ENCODE measurements at regions not wholly inside any gene's neighbourhood (a gene's known extent, or its start where the extent isn't known, plus 50 kb on each side); places are given as distances from the start of the nearest gene placed in this dataset.

DNA sequence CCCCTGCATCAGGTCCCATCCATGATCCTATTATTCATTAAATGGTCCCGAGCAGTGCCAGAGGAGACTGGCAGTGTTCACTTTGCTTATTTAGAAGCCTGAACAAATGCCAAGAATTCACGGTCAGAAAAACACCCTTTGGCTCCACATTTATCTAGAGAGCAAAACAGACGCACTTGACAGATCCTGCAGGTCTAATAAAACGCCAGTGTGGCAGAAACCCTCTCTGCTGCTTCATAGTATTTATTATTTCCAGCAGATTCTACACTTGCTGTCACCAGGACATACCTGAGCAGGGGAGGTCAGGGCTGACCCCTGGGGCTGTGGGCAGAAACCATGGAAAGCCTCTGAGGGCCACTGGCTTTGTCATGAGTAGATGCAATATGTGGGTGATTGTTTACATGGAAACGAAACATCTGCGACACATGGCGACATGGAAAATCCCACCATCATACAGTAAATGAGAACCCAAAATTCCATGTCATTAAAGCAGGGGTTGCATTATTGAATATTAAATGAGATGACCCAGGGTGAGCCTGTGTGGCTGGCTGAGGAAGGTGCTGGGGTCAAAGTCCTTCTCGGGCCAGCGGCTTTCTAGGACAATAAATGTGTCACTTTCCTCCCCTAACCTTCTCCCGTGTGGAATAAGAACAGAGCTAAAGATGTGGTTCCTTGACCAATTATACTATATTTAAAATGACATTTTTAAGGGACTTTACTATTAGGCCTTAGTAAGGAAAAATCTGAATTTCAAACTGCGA lies 205.9 kb upstream of the SVIL start:
- CTCF ChIA-PET, result no interaction called here
- intact Hi-C loops (cut with micrococcal nuclease), result no loop called here
- H3K36me3 Mint-ChIP-seq, result no peaks in the 10 kb centered on the region

DNA sequence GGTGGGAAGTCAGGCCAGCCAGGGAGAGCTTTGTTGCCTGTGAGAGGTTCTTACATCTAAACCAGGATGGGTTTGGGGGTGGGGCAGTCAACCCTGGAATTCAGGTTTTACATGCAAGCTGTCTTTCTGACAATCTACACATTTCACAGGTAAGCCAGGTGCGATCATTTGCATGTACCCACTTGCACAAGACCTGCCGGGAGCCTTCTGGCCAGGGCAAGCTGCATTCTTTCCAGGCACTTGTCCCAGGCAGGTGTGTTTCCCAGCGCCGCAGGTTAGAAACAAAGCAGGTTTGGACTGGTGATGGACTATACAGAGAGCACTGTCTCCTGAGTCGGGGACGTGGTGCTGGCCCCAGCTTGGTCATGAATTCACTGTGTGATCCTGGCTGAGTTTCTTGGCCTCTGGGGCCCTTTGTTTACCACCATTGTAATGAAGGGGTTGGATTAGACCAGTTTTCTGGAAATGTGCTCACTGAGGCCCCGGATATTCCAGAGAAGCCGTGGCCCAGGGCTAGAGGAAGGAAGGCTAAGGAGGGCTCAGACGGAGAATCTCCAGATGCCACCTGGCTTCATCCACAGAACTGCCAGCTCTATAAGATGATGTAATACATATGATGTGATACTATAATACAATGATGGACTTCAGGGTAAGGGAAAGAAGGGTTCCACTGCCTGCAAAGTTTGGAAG lies 205.2 kb upstream of the SVIL start:
- ChIA-PET CTCF (no interaction called here), POLR2A (interaction anchor here (0.7 kb wide), 1 partner anchor 171 kb away, joined by 3 read pairs; no protein-coding TSS in a partner anchor)
- H3K27ac Mint-ChIP-seq, result no peak overlapping the region
- intact Hi-C loops (cut with micrococcal nuclease), result no loop called here
- no peaks in the 10 kb centered on the region for H3K4me1 Mint-ChIP-seq (ENCODE audit: low read depth)
- H3K9me3 Mint-ChIP-seq, result peaks cover 1% of the 10 kb centered on the region
- DNase-seq, result no peak
- no peak overlapping the region for H3K4me3 Mint-ChIP-seq
- H3K36me3 Mint-ChIP-seq, result no peaks in the 10 kb centered on the region
- H3K27me3 Mint-ChIP-seq, result peaks cover 3% of the 10 kb centered on the region

More for the DNA sequence above, 205.9 kb upstream of the SVIL start:
- no peak for DNase-seq
- Mint-ChIP-seq H3K4me3 (no peak overlapping the region), H3K9me3 (peaks cover 3% of the 10 kb centered on the region), H3K27ac (no peak overlapping the region), H3K27me3 (peaks cover 8% of the 10 kb centered on the region), H3K4me1 (ENCODE audit: low read depth) (no peaks in the 10 kb centered on the region)
- POLR2A ChIA-PET, result interaction anchor here (0.7 kb wide), 1 partner anchor 170 kb away, joined by 3 read pairs; no protein-coding TSS in a partner anchor

DNA sequence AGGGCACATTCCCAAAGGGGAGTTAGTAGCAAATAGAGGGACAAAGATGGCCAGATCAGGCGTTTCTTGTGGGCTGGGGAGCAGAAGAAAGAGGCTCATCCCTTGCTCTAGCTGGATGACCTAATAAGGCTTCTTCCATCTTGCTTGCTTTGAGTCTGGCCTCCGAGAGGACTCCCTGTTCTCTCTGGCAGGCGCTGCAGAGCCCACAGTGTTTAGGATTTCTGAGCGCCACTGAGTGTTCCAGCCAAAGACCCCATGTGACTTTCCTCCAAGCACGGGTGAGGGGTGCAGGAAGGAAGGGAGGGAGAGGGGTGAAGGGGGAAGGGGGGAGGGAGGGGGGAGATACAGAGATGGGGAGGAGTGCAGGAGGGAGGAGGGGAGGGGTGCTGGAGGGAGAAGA lies 203.8 kb upstream of the SVIL start:
- ChIA-PET CTCF (no interaction called here), POLR2A (no interaction called here)
- Mint-ChIP-seq H3K9me3 (no peaks in the 10 kb centered on the region), H3K4me1 (ENCODE audit: low read depth) (no peaks in the 10 kb centered on the region), H3K27me3 (peaks cover 2% of the 10 kb centered on the region), H3K27ac (no peak overlapping the region), H3K36me3 (no peaks in the 10 kb centered on the region), H3K4me3 (no peak overlapping the region)
- no peak for DNase-seq
- intact Hi-C loops (cut with micrococcal nuclease), result no loop called here

DNA sequence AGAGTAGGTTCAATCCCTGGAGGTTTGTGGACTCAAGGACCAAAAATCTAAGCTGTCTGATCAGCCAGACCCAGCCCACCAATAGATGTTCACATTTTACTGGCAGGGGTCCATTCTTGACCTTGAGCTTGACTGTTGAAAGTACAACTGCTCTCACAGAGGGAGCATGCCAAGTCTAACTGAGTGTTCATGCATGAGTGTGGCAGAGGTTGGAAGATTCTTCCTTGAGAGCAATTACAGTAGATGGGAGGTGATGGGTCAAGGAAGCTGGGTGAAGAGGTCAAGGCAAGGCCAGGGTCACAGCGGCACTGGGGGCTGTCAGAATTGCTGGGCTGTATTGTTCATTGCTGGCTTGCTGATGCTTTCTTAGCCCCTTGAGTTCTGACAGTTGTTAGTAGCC lies 202.8 kb upstream of the SVIL start:
- H3K36me3 Mint-ChIP-seq, result no peaks in the 10 kb centered on the region
- ChIA-PET POLR2A (interaction anchor here (0.7 kb wide), 1 partner anchor 930 kb away, joined by 3 read pairs; no protein-coding TSS in a partner anchor), CTCF (no interaction called here)
- intact Hi-C loops (cut with micrococcal nuclease), result no loop called here
- no peak overlapping the region for H3K4me3 Mint-ChIP-seq
- no peak overlapping the region for H3K27ac Mint-ChIP-seq
- peaks cover 2% of the 10 kb centered on the region for H3K27me3 Mint-ChIP-seq
- no peaks in the 10 kb centered on the region for H3K9me3 Mint-ChIP-seq
- DNase-seq, result no peak
- no peaks in the 10 kb centered on the region for H3K4me1 Mint-ChIP-seq (ENCODE audit: low read depth)

DNA sequence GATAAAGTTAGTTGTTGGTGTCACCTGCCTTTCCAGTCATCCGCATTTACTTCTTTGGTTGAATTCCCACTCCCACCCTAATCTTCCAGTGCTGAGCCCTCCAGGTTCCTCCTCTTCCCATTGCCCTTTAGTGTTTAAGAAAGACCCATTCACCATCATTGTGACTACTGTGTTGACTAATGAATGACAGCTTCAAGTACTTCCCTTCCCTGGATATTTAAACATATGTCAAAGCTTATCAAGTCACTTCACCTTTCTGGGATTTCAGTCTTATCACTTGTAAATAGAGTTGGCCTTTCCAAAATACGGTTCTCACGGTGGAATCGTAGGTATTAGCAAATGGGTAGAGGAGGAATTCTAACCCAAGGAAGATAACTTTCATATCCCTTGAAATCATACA lies 201.6 kb upstream of the SVIL start:
- peaks cover 5% of the 10 kb centered on the region for H3K27me3 Mint-ChIP-seq
- no peak overlapping the region for H3K27ac Mint-ChIP-seq
- DNase-seq, result no peak
- no peaks in the 10 kb centered on the region for H3K36me3 Mint-ChIP-seq
- ChIA-PET CTCF (no interaction called here), POLR2A (no interaction called here)
- H3K4me3 Mint-ChIP-seq, result no peak overlapping the region
- H3K4me1 Mint-ChIP-seq (ENCODE audit: low read depth), result no peaks in the 10 kb centered on the region
- intact Hi-C loops (cut with micrococcal nuclease), result no loop called here
- H3K9me3 Mint-ChIP-seq, result no peaks in the 10 kb centered on the region

DNA sequence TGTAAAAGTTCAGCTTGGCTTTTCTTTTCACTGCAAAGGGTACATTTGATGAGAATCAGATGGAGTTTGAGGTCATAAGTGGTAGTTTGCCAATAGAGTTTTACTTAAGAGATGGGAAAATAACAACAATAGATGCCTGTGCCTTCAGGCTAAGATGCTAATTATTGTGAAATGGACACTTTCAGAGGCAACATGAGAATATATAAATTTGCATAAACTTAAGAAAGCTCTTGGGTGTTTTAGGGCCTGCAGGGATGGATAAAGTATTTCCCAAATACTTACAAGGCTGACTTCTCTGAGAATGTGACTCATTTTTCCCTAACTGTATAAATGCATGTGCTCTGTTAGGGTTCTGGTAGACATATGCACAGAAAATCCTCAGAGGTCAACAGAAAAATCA lies 200.3 kb upstream of the SVIL start:
- H3K27me3 Mint-ChIP-seq, result peaks cover 5% of the 10 kb centered on the region
- H3K9me3 Mint-ChIP-seq, result peaks cover under 1% of the 10 kb centered on the region
- no peak overlapping the region for H3K4me3 Mint-ChIP-seq
- ChIA-PET CTCF (no interaction called here), POLR2A (no interaction called here)
- no peaks in the 10 kb centered on the region for H3K4me1 Mint-ChIP-seq (ENCODE audit: low read depth)
- DNase-seq, result no peak
- no peak overlapping the region for H3K27ac Mint-ChIP-seq
- intact Hi-C loops (cut with micrococcal nuclease), result no loop called here
- no peaks in the 10 kb centered on the region for H3K36me3 Mint-ChIP-seq

DNA sequence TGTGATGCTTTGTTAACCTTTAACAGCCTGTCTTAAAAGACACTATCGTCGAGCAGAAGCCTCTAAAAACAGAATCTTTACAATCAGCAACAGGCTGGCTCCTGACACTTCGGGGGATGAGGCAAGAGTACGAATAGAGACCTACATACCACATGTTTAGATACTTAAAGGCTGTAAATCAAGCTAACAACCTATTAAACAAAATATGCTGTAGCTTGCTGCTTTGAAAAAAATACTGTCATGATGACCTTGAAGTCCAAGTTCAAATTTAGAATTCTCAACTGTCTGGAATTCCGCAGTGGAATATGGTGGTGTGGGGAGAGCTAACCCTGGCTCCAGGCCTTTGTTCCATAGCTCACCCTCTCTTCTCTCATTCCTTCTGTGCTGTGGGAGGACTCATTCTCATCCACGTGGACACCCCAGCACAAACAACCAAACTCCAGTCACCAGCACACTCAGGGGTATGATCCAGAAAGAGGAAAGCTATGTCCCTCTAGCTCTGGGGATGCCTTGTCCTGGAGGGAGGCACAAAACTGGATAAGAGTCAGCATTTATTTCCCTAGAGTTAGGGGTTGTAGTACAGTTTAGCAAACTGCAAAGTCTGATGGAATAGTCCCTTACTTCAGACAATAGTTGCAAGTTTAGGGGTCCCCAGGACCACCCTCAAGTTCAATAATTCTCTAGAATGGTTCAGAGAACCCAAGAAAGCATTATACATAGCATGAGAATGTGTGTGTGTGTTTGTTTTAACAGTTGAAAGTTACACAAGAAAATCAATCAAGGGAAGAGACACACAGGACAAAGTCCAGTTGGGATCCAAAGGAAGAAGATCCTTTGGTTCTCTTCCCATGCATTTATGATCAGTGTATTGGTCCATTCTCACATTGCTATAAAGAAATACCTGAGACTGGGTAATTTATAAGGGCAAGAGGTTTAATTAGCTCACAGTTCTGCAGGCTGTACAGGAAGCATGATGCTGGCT lies 196.1 kb upstream of the SVIL start:
- DNase-seq, result no peak
- no peaks in the 10 kb centered on the region for H3K4me1 Mint-ChIP-seq (ENCODE audit: low read depth)
- H3K27me3 Mint-ChIP-seq, result peaks cover 3% of the 10 kb centered on the region
- ChIA-PET CTCF (no interaction called here), POLR2A (no interaction called here)
- intact Hi-C loops (cut with micrococcal nuclease), result no loop called here
- H3K4me3 Mint-ChIP-seq, result no peak overlapping the region
- H3K9me3 Mint-ChIP-seq, result peaks cover 7% of the 10 kb centered on the region
- no peak overlapping the region for H3K27ac Mint-ChIP-seq
- H3K36me3 Mint-ChIP-seq, result no peaks in the 10 kb centered on the region

DNA sequence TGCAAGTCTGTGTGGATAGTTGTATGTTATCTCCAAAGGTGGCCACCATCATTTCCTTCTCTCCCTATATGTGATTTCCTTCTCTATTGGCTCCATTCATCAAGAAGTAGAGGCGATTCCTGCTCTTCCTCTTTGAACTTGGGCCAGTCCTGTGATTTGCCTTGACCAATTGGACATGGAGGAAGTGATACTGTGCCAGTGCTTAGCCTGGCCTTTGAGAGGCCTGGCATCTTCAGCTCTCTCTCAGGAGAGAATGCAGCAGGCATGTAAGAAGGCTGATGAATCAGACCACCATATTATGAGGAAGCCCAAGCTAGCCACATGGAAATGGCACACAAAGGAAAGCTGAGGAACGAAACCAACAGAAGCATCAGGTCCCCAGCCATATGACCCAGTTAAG lies 195.0 kb upstream of the SVIL start:
- Mint-ChIP-seq H3K9me3 (peaks cover 7% of the 10 kb centered on the region), H3K36me3 (no peaks in the 10 kb centered on the region), H3K4me3 (no peak overlapping the region), H3K27ac (no peak overlapping the region), H3K4me1 (ENCODE audit: low read depth) (no peaks in the 10 kb centered on the region), H3K27me3 (peaks cover 3% of the 10 kb centered on the region)
- ChIA-PET CTCF (no interaction called here), POLR2A (interaction anchor here (0.6 kb wide), 1 partner anchor 614 kb away, joined by 3 read pairs; no protein-coding TSS in a partner anchor)
- intact Hi-C loops (cut with micrococcal nuclease), result no loop called here
- DNase-seq, result no peak

DNA sequence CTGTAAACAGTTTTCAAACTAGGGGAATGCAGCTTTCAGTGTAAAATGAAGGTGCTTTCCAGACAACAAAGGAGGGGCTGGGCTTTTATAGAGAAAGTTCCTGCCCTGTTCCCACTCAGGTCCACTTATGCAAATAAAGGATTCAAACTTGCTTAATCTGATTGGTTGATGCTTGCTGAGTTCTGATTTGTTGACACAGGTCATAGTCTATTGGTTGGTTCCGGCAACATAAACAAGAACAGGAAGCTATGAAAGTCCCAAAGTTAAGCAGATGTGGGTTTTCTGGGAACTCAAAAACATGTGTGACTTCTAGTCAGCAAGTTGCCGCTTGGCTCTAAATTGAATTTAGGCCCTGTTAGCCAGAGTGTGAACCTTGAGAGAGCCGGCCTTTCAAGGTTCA lies 194.2 kb upstream of the SVIL start:
- ChIA-PET POLR2A (no interaction called here), CTCF (no interaction called here)
- DNase-seq, result no peak
- Mint-ChIP-seq H3K4me3 (no peak overlapping the region), H3K27me3 (peaks cover 3% of the 10 kb centered on the region), H3K4me1 (ENCODE audit: low read depth) (no peaks in the 10 kb centered on the region), H3K36me3 (no peaks in the 10 kb centered on the region), H3K27ac (no peak overlapping the region), H3K9me3 (peaks cover 7% of the 10 kb centered on the region)
- intact Hi-C loops (cut with micrococcal nuclease), result no loop called here

DNA sequence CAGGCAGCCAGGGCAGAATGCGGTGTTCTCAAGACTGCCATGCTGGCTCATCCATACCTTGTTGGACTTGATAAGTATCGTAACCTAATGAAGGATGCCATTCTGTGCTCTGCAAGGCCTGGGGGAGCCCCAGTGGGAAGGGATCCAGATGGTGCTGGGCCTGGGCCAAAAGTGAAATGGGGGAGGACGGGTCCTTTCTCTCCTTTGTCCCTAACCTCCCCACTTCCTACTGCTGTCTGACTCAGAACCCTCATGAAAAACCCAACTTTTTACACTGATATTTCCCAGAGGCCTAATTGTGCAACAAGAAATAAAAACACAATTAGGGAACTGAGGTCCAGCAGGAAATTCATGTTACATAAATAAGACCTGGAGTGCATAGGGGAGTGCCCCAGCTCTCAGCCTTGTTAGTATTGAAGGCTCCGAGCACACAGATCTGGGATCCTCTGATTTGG lies 193.7 kb upstream of the SVIL start:
- H3K4me3 Mint-ChIP-seq, result no peak overlapping the region
- no peak overlapping the region for H3K27ac Mint-ChIP-seq
- CTCF ChIA-PET, result no interaction called here
- H3K27me3 Mint-ChIP-seq, result peaks cover 5% of the 10 kb centered on the region
- no peak for DNase-seq
- no peaks in the 10 kb centered on the region for H3K4me1 Mint-ChIP-seq (ENCODE audit: low read depth)
- peaks cover 7% of the 10 kb centered on the region for H3K9me3 Mint-ChIP-seq
- POLR2A ChIA-PET, result no interaction called here
- intact Hi-C loops (cut with micrococcal nuclease), result no loop called here
- no peaks in the 10 kb centered on the region for H3K36me3 Mint-ChIP-seq

DNA sequence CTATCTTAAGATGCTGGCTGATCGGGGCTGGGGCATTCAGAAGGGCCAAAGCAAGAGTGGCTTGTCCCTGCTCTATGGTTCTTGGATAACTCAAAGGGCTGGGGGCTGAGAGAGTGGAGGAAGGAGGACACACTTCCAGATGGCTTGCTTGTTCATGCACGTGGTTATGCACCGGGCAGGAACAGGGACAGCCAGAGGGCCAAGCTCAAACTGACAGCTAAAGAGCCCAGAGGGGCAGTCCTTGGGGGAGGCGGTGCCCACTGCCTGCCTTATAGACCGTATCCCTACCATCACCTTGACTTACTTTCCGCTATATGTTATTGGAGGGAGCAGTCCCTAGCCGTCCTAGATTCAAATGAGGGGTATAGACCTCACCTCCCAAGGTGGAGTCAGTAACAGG lies 192.7 kb upstream of the SVIL start:
- no peak for DNase-seq
- intact Hi-C loops (cut with micrococcal nuclease), result no loop called here
- Mint-ChIP-seq H3K36me3 (no peaks in the 10 kb centered on the region), H3K27ac (no peak overlapping the region), H3K27me3 (peaks cover 7% of the 10 kb centered on the region), H3K4me1 (ENCODE audit: low read depth) (no peaks in the 10 kb centered on the region), H3K9me3 (peaks cover 7% of the 10 kb centered on the region), H3K4me3 (no peak overlapping the region)
- CTCF ChIA-PET, result no interaction called here
- POLR2A ChIA-PET, result no interaction called here

DNA sequence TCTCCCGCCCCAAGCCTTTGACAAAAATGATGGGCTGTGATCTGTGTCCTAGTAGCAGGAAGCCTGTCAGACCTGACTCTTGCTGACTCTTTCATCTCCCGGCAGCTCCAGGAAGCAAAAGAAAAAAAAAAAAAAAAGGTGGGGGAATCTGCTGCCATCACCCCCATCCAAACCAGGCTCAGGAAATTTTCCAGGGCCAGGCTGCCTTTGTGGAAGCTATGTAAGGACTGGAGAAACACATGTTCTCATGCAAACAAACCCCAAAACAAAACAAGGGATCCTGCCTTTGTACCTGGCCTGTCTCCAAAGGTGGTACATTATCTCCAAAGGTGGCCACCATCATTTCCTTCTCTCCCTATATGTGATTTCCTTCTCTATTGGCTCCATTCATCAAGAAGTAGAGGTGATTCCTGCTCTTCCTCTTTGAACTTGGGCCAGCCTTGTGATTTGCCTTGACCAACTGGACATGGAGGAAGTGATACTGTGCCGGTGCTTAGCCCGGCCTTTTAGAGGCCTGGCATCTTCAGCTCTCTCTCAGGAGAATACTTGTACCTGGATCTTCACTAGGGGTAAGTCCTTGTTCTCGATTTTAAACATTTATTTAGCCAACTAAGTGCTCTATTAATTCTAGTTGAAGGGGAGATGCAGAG lies 192.2 kb upstream of the SVIL start:
- ChIA-PET POLR2A (no interaction called here), CTCF (no interaction called here)
- Mint-ChIP-seq H3K9me3 (peaks cover 7% of the 10 kb centered on the region), H3K27me3 (peaks cover 4% of the 10 kb centered on the region), H3K27ac (no peak overlapping the region), H3K36me3 (no peaks in the 10 kb centered on the region), H3K4me3 (no peak overlapping the region), H3K4me1 (ENCODE audit: low read depth) (no peaks in the 10 kb centered on the region)
- intact Hi-C loops (cut with micrococcal nuclease), result no loop called here
- DNase-seq, result no peak

Data from activated CD4-positive, alpha-beta memory T cell treated with anti-CD3 and anti-CD28 coated beads for 36 hours (primary cell).